ENCODE measurements at regions not wholly inside any gene's neighbourhood (a gene's known extent, or its start where the extent isn't known, plus 50 kb on each side); places are given as distances from the start of the nearest gene placed in this dataset.
"Not testable (repeated sequence)": the region's sequence is repeated elsewhere in the genome, so short reads cannot be mapped to it uniquely, and the experiment has no call there.

- H3K4me3 ChIP-seq (ENCODE audit: low read depth, low read length), result no peak overlapping the region
- no peak for DNase-seq (ENCODE audit: low read depth)
- no peak for TF ChIP-seq CTCF (conservative IDR thresholded peaks at IDR 0.05; ENCODE audit: low read depth, low read length)
Observed at GRCh38 chr16:8075271-8075670, 515.0 kb downstream of the TMEM114 start.

- DNase-seq (ENCODE audit: low read depth), result no peak
- no peak overlapping the region for H3K4me3 ChIP-seq (ENCODE audit: low read depth, low read length)
- TF ChIP-seq CTCF (conservative IDR thresholded peaks at IDR 0.05; ENCODE audit: low read depth, low read length), result no peak
Observed at GRCh38 chr16:8070506-8070905, 519.8 kb downstream of the TMEM114 start.

GRCh38 chr16:8068225-8068624, 522.1 kb downstream of the TMEM114 start:
- not testable (repeated sequence) for H3K4me3 ChIP-seq (ENCODE audit: low read depth, low read length); DNase-seq (ENCODE audit: low read depth)

- DNase-seq (ENCODE audit: low read depth), result no peak
- H3K4me3 ChIP-seq (ENCODE audit: low read depth, low read length), result no peak overlapping the region
- TF ChIP-seq CTCF (conservative IDR thresholded peaks at IDR 0.05; ENCODE audit: low read depth, low read length), result no peak
Observed at GRCh38 chr16:8063159-8063558, 527.2 kb downstream of the TMEM114 start.

- H3K4me3 ChIP-seq (ENCODE audit: low read depth, low read length), result no peak overlapping the region
- no peak for TF ChIP-seq CTCF (conservative IDR thresholded peaks at IDR 0.05; ENCODE audit: low read depth, low read length)
- no peak for DNase-seq (ENCODE audit: low read depth)
Observed at GRCh38 chr16:8062677-8063076, 527.6 kb downstream of the TMEM114 start.

GRCh38 chr16:8055761-8056160, 534.5 kb downstream of the TMEM114 start:
- no peak for TF ChIP-seq CTCF (conservative IDR thresholded peaks at IDR 0.05; ENCODE audit: low read depth, low read length)
- no peak for DNase-seq (ENCODE audit: low read depth)
- no peak overlapping the region for H3K4me3 ChIP-seq (ENCODE audit: low read depth, low read length)

GRCh38 chr16:8053437-8053836, 536.9 kb downstream of the TMEM114 start:
- H3K4me3 ChIP-seq (ENCODE audit: low read depth, low read length), result no peak overlapping the region
- DNase-seq (ENCODE audit: low read depth), result no peak
- no peak for TF ChIP-seq CTCF (conservative IDR thresholded peaks at IDR 0.05; ENCODE audit: low read depth, low read length)

GRCh38 chr16:8048433-8048832, 541.9 kb downstream of the TMEM114 start:
- DNase-seq (ENCODE audit: low read depth), result no peak
- TF ChIP-seq CTCF (conservative IDR thresholded peaks at IDR 0.05; ENCODE audit: low read depth, low read length), result no peak

More at GRCh38 chr16:8048433-8048832, 541.9 kb downstream of the TMEM114 start:
- H3K4me3 ChIP-seq (ENCODE audit: low read depth, low read length), result no peak overlapping the region

Measured in epithelial cell of proximal tubule (primary cell).